LHCN-M2 (cell line): ENCODE measurements at regions not wholly inside any gene's neighbourhood (a gene's known extent, or its start where the extent isn't known, plus 50 kb on each side); places are given as distances from the start of the nearest gene placed in this dataset.

Experiments
- DNase-seq: peaks from one replicate; pipeline ENCODE4 v3.0.0-alpha.2; 2012; ENCODE audit warnings: low read depth

DNA sequence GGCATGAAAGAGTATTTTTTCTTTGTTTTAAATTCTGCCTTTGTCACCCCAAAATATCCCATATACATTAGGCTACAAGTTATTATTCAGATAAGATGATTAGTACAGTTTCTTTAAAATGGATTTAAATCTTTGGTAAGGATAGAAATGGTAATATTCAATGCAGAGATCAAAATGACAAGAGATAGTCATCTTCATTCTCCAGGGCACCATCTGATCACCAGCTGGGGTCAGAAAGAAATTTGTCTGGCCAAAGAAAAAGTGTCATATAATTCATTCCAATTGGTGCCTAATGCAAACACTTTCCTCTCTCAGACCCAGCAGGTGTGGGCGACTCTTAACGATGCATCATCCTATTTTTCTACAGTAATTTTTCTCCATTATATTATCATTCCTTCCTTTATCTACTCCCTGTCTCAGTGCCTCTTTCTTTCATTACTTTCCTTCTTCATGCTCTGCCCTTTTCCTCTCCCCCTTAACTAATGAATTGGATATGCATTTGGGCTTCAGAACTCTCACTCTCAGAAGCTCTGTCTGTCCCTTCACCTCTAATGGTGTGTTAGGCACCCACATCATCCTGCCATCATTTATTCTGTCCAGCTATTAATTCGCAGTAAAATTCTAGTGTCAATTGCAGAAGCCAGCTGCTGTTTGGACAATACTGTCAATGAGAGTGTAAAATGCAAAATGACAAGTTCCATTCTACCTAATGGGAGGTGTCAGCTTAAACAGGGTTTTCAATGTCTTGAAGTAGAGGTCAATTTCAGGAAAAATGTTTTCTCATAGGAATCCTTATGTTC, 570.5 kb downstream of the TDRD15 start:
- no peak for DNase-seq

DNA sequence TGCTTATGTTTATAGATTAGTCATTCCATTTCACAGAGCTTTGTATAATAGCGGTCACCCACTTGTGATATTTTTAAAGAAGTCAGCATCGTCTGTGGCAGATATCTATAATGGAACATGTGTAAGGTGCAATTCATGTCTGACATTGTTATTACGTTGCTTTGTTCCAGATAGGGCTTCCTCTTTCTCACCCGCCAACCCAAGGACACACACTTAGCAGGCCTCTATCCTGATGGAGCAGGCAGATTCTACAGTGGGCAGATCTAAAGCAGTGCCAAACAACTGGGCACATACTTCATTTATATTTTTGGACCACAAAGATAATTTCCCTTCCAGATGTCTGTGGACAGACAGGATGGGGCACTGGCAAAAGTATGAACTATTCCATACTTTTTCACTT, 573.1 kb downstream of the TDRD15 start:
- no peak for DNase-seq

DNA sequence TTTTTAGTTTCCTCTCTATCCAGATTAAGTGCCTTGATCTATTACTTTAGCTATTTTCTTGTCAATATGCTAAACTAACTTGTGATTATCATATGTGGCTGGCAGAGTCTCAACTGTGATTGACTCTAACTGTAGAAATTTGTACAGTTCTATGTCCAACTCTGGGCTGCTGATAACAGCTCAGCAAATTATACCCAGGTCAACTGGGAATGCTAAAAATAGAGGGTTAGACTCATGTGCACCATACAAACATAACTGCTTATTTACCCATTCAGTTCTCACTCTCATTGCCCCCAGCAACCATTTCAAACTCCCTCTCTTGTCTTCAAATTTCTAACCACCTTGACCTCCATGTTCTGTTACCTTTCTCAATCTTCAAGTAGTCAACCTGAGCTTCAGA, 576.9 kb downstream of the TDRD15 start:
- DNase-seq = no peak

DNA sequence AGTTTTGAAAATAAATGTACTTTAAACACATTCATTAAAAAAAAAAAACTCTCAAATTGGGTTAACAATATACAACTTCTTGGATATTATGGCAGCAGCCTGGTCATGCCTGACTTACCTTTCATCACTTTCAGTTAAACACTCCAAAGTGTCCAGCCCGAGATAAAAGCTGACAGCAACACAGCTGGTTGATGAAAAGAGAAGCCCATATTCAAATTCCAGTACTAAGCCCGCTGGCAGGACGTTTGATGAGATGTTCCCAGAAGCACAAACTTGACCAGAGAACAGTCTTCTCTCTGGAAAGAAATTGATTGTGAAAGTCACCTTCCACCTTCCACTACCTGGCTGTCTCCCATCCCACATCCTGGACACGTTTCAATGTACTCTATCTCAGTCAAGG, 586.3 kb downstream of the TDRD15 start:
- no peak for DNase-seq

DNA sequence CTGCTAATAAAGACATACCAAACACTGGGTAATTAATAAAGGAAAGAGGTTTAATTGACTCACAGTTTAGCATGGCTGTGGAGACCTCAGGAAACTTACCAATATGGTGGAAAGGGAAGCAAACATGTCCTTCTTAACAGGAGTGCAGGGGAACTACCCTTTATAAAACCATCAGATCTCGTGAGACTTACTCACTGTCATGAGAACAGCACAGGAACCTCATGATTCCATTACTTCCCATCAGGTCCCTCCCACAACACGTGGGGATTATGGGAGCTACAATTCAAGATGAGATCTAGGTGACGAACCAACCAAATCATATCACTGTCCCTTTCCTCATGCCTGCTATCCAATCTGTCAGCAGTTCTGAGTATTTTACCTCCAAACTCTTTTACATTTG, 586.7 kb downstream of the TDRD15 start:
- DNase-seq = no peak

DNA sequence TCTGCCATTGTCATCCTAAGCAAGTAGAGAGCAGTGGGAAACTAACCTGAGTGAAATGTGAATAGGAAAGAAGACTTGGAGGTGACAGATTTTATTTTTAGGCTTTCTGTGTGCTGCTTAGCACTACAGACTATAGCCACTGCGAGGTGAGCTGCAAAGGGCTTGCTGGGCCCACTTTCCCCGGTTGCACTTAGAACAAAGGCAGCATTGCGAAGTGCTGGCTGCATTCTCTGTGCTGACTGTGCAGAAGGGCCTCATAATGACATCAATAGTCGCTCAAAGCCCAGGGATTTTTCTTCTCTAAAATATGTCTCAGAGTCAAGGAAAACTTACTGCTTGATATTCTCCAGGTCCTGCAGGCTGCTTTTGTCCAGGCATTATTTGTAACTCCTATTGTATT, 592.1 kb downstream of the TDRD15 start:
- no peak for DNase-seq

DNA sequence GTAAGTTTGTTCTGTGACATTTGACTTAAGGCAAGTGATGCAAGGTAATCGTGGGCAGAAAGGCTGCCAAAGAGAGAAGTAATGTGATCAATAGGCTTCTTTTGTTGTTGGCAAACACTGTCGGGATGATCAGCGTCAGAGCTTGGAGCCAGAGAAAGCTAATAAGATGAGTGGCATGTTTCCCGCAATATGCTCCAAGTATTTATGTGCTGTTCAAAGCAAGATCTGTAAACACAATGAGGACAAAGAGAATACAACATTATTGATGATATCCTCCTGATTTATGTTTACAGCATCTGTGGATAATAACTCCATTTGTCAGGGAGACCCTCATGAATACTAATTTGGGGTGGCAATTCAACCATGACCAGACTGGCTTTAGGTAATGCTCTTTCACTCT, 603.3 kb downstream of the TDRD15 start:
- DNase-seq = no peak

DNA sequence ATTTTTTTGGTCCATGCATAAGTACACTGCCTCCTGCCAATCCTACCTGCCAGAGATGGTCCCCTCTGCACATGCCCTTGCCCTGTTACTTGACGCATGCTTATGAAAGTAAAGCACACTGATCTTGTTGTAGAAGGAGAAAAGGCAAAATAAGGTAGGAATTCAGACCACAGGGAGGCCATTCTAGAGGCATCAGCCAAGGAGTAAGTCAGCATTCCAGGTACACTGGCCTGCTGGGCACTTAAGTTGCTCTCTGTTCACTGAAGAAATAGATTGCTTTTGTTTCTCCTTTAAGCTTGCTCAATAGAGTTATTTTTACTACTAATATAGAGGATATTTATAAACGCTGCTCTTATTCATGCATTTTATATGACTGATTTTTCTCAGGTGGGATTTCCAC, 604.4 kb downstream of the TDRD15 start:
- DNase-seq = no peak

DNA sequence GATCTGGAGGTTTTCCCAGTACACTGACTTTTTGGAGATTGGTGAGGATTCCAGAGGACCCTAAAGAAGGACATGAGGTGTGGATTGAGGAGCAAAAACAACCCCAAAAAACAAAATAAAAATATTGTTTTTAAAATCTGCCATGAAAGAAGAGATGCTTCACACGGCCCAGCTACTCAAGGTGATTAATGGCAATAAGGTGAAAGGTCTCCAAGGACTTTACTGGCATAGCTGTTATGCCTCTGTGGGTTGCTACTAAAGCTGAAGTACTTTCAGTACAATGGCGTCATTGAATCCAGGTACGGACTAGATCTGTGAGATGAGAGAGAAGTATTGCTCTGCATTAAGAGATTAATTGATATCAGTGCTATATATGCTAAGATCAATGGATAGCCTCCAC, 606.4 kb downstream of the TDRD15 start:
- DNase-seq = no peak

DNA sequence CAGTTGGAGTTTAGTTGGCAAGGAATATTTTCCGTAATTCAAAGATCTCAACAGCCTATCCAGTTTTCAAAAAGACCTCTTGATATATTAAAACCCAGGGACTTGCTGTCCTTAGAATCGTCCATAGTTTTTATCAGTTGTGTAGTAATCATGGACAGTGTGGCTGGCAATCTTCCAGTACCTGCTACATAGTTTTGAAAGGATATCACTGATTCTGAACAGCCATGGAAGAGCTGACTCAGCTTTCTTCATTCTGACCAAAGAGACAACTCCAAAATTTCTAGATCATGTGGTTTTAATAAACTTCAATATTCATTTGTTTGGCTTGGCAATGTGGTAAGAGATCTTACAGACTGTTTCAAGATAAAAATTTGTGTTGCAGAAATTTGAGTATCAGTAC, 616.7 kb downstream of the TDRD15 start:
- DNase-seq = no peak

DNA sequence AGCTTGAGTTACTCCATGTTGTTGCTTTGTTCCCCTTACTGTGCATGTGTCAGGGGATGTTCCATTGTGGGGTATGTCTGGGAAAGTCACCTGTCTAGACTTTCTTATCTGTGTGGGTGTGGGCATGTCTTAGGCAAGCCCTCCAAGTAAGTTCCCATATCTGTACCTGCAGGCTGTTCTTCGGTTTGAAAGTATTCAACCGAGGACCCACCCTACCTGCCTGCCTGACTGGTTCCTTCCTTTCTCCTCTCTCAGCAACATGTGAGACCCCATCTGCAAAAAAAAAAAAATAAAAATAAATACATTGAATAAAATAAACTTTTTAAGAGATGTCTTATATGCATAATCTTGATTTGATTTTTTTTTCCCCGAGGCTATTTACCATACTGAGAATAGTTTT, 622.7 kb downstream of the TDRD15 start:
- no peak for DNase-seq

DNA sequence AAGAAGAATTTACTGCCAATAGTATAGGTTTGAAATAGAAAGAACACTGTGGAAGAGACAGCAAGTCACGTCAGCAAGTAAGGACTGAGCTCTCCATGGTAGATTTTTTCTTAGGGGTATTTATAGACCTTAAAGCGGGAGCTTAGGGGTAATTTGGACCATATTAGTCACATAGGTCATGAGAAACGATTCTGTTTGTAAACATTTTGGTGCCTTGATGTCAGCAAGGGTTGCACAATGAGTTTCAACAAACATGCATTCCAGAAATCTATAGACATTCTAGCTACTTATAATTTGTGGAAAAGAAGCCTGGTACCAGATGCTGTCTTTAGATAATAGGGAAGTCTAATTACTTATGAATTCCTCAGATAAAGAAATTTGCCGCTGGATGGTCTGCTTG, 624.7 kb downstream of the TDRD15 start:
- DNase-seq = no peak

DNA sequence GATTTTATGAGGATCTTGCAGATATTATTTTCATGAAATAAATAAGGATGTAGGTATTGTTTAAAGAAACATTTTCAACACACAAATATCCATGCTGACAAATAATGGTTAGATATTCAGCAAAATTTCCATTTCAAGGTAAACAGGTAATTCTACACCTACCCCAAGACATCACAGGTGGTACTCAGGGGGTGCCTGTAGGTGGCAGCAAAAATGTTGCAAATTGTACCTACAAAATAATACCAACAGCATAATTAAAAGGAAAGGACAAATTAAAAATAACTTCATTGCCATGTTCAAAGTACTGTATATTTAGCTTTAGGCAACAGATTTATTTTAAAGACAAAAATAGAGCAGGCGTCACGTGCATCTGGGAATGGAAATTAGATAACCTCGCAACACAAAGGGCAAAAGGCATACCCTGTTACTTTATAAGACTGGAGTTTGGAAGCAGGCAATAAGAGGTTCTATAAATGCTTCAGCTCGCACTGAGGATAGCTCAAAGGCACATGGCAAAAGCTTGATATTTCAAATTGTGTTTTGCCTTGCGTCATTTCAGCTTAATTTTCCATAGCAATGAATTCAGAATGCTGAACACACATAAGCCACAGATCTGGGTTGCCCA, 630.5 kb downstream of the TDRD15 start:
- no peak for DNase-seq

DNA sequence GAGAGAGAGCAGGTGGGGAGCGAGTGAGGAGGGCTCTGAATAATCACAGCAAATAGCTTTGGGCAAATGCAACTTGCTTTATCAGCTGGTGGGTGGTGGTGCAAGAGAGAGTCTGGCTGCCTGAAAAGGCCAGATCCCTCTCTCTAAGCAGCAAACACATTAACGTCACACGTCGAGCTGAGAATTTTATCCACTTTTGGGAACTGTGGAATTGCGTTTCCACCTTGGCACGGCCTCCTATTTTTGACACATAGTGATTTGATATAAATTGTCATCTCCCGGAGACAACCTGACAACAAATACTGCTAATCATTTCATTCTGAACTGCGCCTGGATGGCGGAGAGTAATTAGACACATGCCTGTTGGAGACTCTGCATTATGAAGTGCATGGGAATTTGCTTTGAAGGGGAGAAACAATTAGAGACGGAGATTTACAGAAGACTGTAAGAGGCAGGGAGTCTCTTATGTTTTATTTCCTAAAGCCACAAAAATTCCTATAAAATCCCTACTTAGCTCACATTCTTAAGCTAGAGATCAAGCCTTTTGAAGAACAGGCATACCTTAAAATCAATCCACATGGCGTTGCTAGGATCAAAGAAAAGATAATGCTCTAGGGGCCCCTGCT, 634.1 kb downstream of the TDRD15 start:
- no peak for DNase-seq

DNA sequence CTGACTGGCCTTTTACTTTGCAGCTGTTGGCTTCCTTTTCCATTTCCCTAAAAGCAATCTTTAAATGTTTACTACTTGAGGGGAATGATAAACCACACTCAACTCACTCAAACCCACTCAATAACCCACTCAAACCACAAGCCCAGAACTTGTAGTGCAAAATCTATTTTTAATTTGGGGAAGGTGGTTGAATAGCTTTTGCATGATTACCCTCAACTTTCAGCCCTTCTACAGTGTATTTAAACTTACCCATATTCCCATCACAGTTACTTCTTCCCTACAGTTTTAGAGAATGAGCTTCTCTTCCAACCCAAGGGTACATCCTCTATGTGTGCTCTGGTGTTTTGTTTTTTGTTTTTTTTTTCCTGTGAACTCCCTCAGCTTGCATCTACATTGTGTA, 636.1 kb downstream of the TDRD15 start:
- DNase-seq = no peak

DNA sequence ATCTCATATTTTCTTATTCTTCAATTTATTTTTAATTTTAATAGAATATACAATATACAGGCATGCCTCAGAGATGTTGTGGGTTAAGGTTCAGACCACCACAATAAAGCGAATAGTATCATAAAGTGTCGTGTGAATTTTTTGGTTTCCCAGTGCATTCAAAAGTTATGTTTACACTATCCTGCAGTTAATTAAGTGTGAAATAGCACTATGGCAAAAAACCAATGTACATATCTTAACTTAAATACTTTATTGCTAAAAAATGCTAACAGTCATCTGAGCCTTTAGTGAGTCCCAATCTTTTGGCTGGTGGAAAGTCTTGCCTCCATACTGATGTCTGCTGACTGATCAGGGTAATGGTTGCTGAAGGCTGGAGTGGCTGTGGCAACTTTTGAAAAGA, 637.6 kb downstream of the TDRD15 start:
- DNase-seq = no peak

DNA sequence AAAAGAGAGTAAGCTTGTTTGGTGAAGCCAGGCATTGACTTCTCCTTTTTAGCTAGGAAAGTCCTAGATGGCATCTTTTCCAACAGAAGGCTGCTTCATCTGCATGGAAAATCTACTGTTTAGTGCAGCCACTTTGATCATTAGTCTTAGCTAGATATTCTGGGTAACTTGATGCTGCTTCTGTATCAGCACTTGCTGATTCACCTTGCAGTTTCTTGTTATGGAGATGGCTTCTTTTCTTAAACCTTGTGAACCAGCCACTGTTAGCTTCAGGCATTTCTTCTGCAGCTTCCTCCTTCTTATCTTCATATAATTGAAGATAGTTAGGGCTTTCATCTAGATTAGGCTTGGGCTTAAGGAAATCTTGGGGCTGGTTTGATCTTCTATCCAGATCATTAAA, 639.7 kb downstream of the TDRD15 start:
- DNase-seq = no peak

DNA sequence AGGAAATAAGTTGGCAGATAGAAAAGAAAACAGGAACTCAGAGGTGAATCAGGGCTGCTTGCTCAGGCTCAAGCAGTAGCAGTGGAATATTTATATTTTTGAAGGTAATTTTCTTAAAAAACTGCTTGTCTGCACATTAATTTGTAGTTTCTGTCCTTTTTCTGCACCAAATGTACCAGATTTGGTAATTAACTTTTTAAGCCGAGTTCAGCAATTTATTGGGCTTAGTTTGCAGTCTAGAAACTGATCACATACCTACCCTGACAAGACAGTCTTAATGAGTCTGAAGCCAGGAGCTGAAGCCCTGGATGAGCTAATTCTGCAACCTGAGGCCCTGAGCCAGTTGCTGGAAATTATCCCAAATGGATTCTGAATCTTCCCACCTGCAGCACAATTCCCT, 647.0 kb downstream of the TDRD15 start:
- DNase-seq = no peak

DNA sequence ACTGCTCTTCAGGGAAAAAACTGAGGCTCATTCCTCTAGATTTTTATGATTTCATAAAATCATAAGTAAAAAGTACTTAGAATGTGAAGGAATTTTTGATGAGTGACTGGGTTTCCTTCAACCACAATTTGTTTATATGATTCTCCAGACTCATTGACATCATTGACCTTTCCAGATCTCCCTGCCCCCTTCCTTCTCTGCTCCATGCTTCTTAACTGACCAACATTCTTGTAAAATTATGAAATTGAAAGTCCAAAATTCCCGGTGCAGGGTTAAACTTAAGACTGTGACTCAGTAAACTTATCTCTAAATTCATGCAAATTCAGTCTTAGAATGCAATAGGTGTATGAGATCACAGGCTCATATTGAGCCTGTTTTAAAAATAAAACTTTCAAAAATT, 648.9 kb downstream of the TDRD15 start:
- peak; percentile 51 for DNase-seq

DNA sequence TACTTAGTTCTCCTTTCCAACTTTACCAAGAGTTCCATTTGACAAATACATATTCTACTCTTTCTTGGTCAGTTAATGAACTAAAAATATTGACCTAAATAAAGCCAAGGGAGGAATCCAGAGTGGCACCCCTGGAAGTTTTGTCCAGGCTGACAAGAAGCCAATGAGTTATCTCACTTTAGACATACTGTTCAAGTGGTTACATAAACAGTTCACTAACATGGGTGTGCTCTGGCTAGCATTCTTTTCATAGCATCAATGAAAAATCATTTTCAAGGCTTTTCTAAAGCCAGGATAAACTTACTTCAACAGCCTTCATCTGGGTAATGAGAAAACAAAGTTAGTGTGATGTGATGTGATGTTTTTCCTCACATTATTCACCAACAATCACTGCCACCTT, 649.4 kb downstream of the TDRD15 start:
- DNase-seq = no peak

DNA sequence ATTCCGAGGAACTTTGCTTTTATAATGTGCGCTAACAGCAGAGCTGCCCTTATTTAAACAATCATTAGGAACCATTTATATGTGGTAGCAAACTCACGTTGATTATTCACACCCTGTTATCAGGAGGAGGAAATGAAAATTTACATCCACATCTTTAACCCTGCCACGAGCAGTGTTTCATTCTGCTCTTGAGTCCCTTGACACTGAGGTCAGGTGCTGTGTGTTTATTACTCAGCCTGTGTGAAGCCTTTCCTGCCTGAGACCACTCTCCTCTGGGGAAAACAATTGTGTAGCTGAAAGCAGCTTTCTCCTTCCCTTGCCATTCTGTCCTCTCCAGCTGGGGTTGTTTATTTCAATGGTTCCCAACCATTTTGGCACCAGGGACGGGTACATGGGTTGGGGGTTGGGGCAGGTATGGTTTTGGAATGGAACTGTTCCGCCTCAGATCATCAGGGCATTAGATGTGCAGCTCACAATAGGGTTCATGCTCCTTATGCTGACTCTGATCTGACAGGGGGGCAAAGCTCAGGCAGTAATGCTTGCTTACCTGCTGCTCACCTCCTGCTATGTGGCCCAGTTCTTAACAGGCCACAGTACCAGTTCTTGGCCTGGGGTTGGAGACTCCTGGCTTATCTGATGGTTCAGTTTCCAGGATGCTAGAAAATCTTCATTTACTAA, 651.1 kb downstream of the TDRD15 start:
- DNase-seq = peak; percentile 5

DNA sequence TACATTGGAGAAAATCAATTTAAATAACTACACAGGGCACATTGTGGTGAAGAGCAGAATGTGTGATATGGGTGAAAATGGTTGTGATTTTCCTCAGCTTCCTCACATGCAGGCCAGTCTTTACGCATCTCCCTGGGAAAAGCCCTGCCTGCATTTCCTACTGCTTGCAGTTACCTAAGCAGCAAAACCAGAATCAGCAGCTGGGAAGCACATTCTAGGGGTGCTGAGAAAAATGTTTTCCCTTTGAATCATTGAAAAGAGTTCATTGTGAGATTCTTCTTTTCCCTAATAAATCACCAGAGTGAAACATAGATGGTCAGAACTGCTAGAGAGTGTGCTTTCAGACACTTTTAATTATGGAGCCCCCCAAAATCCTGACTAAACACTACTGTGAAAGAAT, 656.0 kb downstream of the TDRD15 start:
- DNase-seq = no peak

DNA sequence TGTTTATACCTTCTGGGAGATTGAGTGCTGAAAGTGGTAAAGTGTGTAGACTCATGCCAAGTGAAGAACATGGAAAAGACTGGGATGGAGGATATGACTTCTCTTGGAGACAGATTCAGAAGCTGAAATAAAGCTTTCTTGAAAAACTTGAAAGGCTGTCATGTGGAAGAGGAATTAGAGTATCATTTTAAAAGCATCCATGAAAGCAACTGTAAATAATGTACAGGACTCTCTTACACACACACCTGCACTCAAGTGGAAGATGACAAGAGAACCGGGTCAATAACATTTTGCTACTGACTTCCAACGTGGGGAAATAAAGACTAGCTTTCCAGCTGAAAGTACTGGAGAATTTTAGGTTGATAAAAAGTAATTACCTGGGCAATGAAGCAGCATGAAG, 658.2 kb downstream of the TDRD15 start:
- DNase-seq = no peak
